Spleen (tissue), 11 donors: ENCODE measurements at regions not wholly inside any gene's neighbourhood (a gene's known extent, or its start where the extent isn't known, plus 50 kb on each side); places are given as distances from the start of the nearest gene placed in this dataset.
A peak's percentile ranks its signal among the peaks of the same experiment; 100 is the strongest.

Source experiments
- DNase-seq: peaks from one replicate; pipeline ENCODE4 v3.0.0-alpha.2; 2020
- H3K27ac ChIP-seq, 8 donors: fragments of 200-600 bp; sonication (generic) in 7 of 8; 1 replicate in 4 of 8; 2 replicates in 4 of 8; pipeline versions ENCODE4 v1.5.0 to v1.8.0; 2016 to 2021; ENCODE audit warnings: inconsistent platforms in 4 of 8, mild to moderate bottlenecking in 4 of 8, moderate library complexity in 1 of 8
- H3K27me3 ChIP-seq, 7 donors: fragments of 200-600 bp; sonication (generic) in 6 of 7; replicated peaks in 1 of 7; 1 replicate in 4 of 7; 2 replicates in 3 of 7; pipeline versions ENCODE4 v1.5.0 to v1.8.0; 2016 to 2021; ENCODE audit warnings: inconsistent platforms in 3 of 7, mild to moderate bottlenecking in 1 of 7
- H3K36me3 ChIP-seq, 6 donors: fragments of 200-600 bp; sonication (generic) in 5 of 6; 1 replicate in 4 of 6; 2 replicates in 2 of 6; pipeline versions ENCODE4 v1.5.0 to v1.8.0; 2016 to 2021; ENCODE audit warnings: inconsistent platforms in 2 of 6
- H3K4me1 ChIP-seq, 6 donors: fragments of 200-600 bp; sonication (generic) in 5 of 6; 1 replicate in 3 of 6; 2 replicates in 3 of 6; pipeline versions ENCODE4 v1.5.0 to v1.8.0; 2016 to 2021; ENCODE audit warnings: inconsistent platforms in 3 of 6
- H3K4me3 ChIP-seq, 8 donors: fragments of 200-600 bp; sonication (generic) in 7 of 8; 1 replicate in 4 of 8; 2 replicates in 4 of 8; pipeline versions ENCODE4 v1.5.0 to v1.8.0; 2016 to 2021; ENCODE audit warnings: inconsistent platforms in 4 of 8, mild to moderate bottlenecking in 4 of 8, moderate library complexity in 2 of 8
- H3K9me3 ChIP-seq, 8 donors: fragments of 200-600 bp; sonication (generic) in 7 of 8; 1 replicate in 4 of 8; 2 replicates in 4 of 8; pipeline versions ENCODE4 v1.5.0 to v1.8.0; 2016 to 2021; ENCODE audit warnings: inconsistent platforms in 4 of 8
- CTCF ChIP-seq, 11 experiments: fragments of 200-600 bp in 7 of 11; fragments of 450-650 bp in 4 of 11; sonication (generic) in 4 of 11; IDR thresholded peaks in 8 of 11; conservative IDR thresholded peaks in 3 of 11; 1 replicate in 7 of 11; 2 replicates in 4 of 11; pipeline versions ENCODE4 v1.4.0 to v1.8.0; 2016 to 2021; ENCODE audit warnings: antibody characterized with exemption in 11 of 11, inconsistent platforms in 4 of 11, mild to moderate bottlenecking in 1 of 11
- POLR2A ChIP-seq, 3 donors: fragments of 450-650 bp; IDR thresholded peaks; one replicate each; pipeline ENCODE4 v1.5.1; 2017; ENCODE audit warnings: antibody characterized with exemption in 3 of 3, mild to moderate bottlenecking in 1 of 3
- POLR2AphosphoS5 ChIP-seq, 3 donors: sonication (generic); formaldehyde crosslinking; IDR thresholded peaks; one replicate each; pipeline ENCODE4 v1.5.1; 2017; ENCODE audit warnings: antibody characterized with exemption in 3 of 3
- WGBS, 5 donors: extraction: QIAGEN DNeasy Blood & Tissue Kit in 3 of 5; methylation state at CpG; one replicate each; pipeline versions ENCODE4 v1.1.5 to v1.1.7; 2013 to 2018; 5-methylcytosine and 5-hydroxymethylcytosine counted together
- intact Hi-C: fragments of 100-400 bp; cut with DNase I; formaldehyde crosslinking; loops from one replicate; pipeline ENCODE4 v1.15.0; 2023; ENCODE audit warnings: low total_unique reads
- donor health status: healthy with polysubstance abuse.
- donor health status: DM: no; HTN: no; CAD: no; lungs with moderate emphysema.
- donor health status: DM: no; HTN: no; CAD: no.
- donor health status: Bipolar disorder and iron deficiency.
- donor health status: healthy.
- donor health status: DM: no; HTN: no; CAD: no.
- donor health status: DM: yes; HTN: yes; CAD: no.

- H3K9me3 ChIP-seq = no peaks in the 10 kb centered on the region
- H3K36me3 ChIP-seq = no peaks in the 10 kb centered on the region
- peaks cover 0 to 13% (median 0%) of the 10 kb centered on the region in 7 donors for H3K27me3 ChIP-seq
- TF ChIP-seq CTCF (IDR thresholded peaks at IDR 0.05 in 8 of 11, conservative IDR thresholded peaks at IDR 0.05 in 3 of 11) = no peak
- no peak for TF ChIP-seq POLR2A (IDR thresholded peaks at IDR 0.05)
- H3K27ac ChIP-seq = no peak overlapping the region
- DNase-seq = no peak
- H3K4me3 ChIP-seq = no peak overlapping the region
- no peaks in the 10 kb centered on the region for H3K4me1 ChIP-seq
- intact Hi-C loops = no loop called here
- WGBS, 5 donors = 70 to 75% (median 71%) methylated on average over 2 of the region's 2 CpGs
Measured at GRCh38 chr16:49003022-49003421, 278.6 kb downstream of the CBLN1 start.

- no peaks in the 10 kb centered on the region for H3K36me3 ChIP-seq
- WGBS, 5 donors = 19 to 29% (median 22%) methylated on average over 10 of the region's 10 CpGs
- peaks cover 0 to 13% (median 0%) of the 10 kb centered on the region in 7 donors for H3K27me3 ChIP-seq
- peak in 2 of 11 experiments; percentile 21 to 22 for TF ChIP-seq CTCF (IDR thresholded peaks at IDR 0.05 in 8 of 11, conservative IDR thresholded peaks at IDR 0.05 in 3 of 11)
- TF ChIP-seq POLR2AphosphoS5 (IDR thresholded peaks at IDR 0.05) = no peak
- no peak for TF ChIP-seq POLR2A (IDR thresholded peaks at IDR 0.05)
- H3K4me1 ChIP-seq = no peaks in the 10 kb centered on the region
- no peaks in the 10 kb centered on the region for H3K9me3 ChIP-seq
- H3K4me3 ChIP-seq = no peak overlapping the region
- H3K27ac ChIP-seq = no peak overlapping the region
- intact Hi-C loops = no loop called here
- no peak for DNase-seq
Measured at GRCh38 chr16:49000594-49000993, 281.0 kb downstream of the CBLN1 start.

- intact Hi-C loops = no loop called here
- H3K36me3 ChIP-seq = no peaks in the 10 kb centered on the region
Measured at GRCh38 chr16:48999508-48999907, 282.1 kb downstream of the CBLN1 start.

GRCh38 chr16:48999044-48999443 is 282.6 kb downstream of the CBLN1 start:
- peaks cover 0 to 13% (median 0%) of the 10 kb centered on the region in 7 donors for H3K27me3 ChIP-seq
- TF ChIP-seq POLR2A (IDR thresholded peaks at IDR 0.05) (no peak), POLR2AphosphoS5 (IDR thresholded peaks at IDR 0.05) (no peak), CTCF (IDR thresholded peaks at IDR 0.05 in 8 of 11, conservative IDR thresholded peaks at IDR 0.05 in 3 of 11) (no peak)
- no peaks in the 10 kb centered on the region for H3K36me3 ChIP-seq
- H3K9me3 ChIP-seq = no peaks in the 10 kb centered on the region
- H3K4me3 ChIP-seq = no peak overlapping the region
- intact Hi-C loops = no loop called here
- no peak for DNase-seq
- WGBS, 5 donors = 58 to 64% (median 60%) methylated on average over 6 of the region's 6 CpGs
- H3K4me1 ChIP-seq = no peaks in the 10 kb centered on the region
- no peak overlapping the region for H3K27ac ChIP-seq

More at GRCh38 chr16:48999508-48999907, 282.1 kb downstream of the CBLN1 start:
- no peak overlapping the region for H3K27ac ChIP-seq
- TF ChIP-seq CTCF (IDR thresholded peaks at IDR 0.05 in 8 of 11, conservative IDR thresholded peaks at IDR 0.05 in 3 of 11) (no peak), POLR2A (IDR thresholded peaks at IDR 0.05) (no peak), POLR2AphosphoS5 (IDR thresholded peaks at IDR 0.05) (no peak)
- H3K4me1 ChIP-seq = no peaks in the 10 kb centered on the region
- DNase-seq = no peak
- no peaks in the 10 kb centered on the region for H3K9me3 ChIP-seq
- WGBS, 5 donors = 41 to 59% (median 55%) methylated on average over 5 of the region's 5 CpGs
- no peak overlapping the region for H3K4me3 ChIP-seq
- H3K27me3 ChIP-seq = peaks cover 0 to 13% (median 0%) of the 10 kb centered on the region in 7 donors
